GM12864 (cell line): ENCODE measurements at regions not wholly inside any gene's neighbourhood (a gene's known extent, or its start where the extent isn't known, plus 50 kb on each side); places are given as distances from the start of the nearest gene placed in this dataset.

Experiments used
- DNase-seq: peaks from one replicate; pipeline ENCODE4 v3.0.0-alpha.2; 2011; ENCODE audit warnings: low read depth
- H3K4me3 ChIP-seq: 2 replicates; pipeline ENCODE4 v1.5.1; 2011; ENCODE audit warnings: mild to moderate bottlenecking, low read depth, low read length, control low read depth
- CTCF ChIP-seq: IDR thresholded peaks from 2 replicates; pipeline ENCODE4 v1.5.1; 2011; ENCODE audit warnings: low read depth, mild to moderate bottlenecking, moderate library complexity, low read length, control low read depth, inconsistent platforms; ENCODE audit errors: missing control alignments

GRCh38 chr10:59072038-59072437 lies 104.4 kb upstream of the PHYHIPL start:
- no peak for DNase-seq
- no peak overlapping the region for H3K4me3 ChIP-seq
- no peak for TF ChIP-seq CTCF

- no peak for TF ChIP-seq CTCF
- no peak overlapping the region for H3K4me3 ChIP-seq
- no peak for DNase-seq
These were observed 102.9 kb upstream of the PHYHIPL start for GRCh38 chr10:59073456-59074053.

- no peak for DNase-seq
- H3K4me3 ChIP-seq = no peak overlapping the region
- no peak for TF ChIP-seq CTCF
These were observed 100.9 kb upstream of the PHYHIPL start for GRCh38 chr10:59075576-59075975.

GRCh38 chr10:59077855-59078254 lies 98.6 kb upstream of the PHYHIPL start:
- no peak for DNase-seq

GRCh38 chr10:59078978-59079377 lies 97.5 kb upstream of the PHYHIPL start:
- no peak for DNase-seq
- H3K4me3 ChIP-seq = no peak overlapping the region
- TF ChIP-seq CTCF = no peak

More at GRCh38 chr10:59077855-59078254, 98.6 kb upstream of the PHYHIPL start:
- no peak overlapping the region for H3K4me3 ChIP-seq
- TF ChIP-seq CTCF = no peak

- no peak for DNase-seq
- H3K4me3 ChIP-seq = no peak overlapping the region
- no peak for TF ChIP-seq CTCF
These were observed 96.8 kb upstream of the PHYHIPL start for GRCh38 chr10:59079386-59080226.
